Endodermal cell (in vitro differentiated cells): ENCODE measurements at regions not wholly inside any gene's neighbourhood (a gene's known extent, or its start where the extent isn't known, plus 50 kb on each side); places are given as distances from the start of the nearest gene placed in this dataset.

Source experiments
- DNase-seq: peaks from one replicate; pipeline ENCODE4 v3.0.0-alpha.2; 2017
- H3K27ac ChIP-seq: 2 replicates; pipeline ENCODE4 v1.5.1; 2013; ENCODE audit warnings: mild to moderate bottlenecking, low read depth, low read length, moderate library complexity
- H3K27me3 ChIP-seq: 2 replicates; pipeline ENCODE4 v1.6.1; 2013; ENCODE audit warnings: mild to moderate bottlenecking, low read length, moderate library complexity; ENCODE audit not compliant: insufficient read depth, control insufficient read depth, poor library complexity, severe bottlenecking
- H3K36me3 ChIP-seq: 2 replicates; pipeline ENCODE4 v1.7.0; 2013; ENCODE audit warnings: mild to moderate bottlenecking, low read length, moderate library complexity; ENCODE audit not compliant: control insufficient read depth, insufficient read depth
- H3K4me1 ChIP-seq: one replicate; pipeline ENCODE4 v1.7.0; 2013; ENCODE audit warnings: low read length; ENCODE audit not compliant: control insufficient read depth, insufficient read depth
- H3K4me3 ChIP-seq: 2 replicates; pipeline ENCODE4 v1.5.1; 2013; ENCODE audit warnings: mild to moderate bottlenecking, low read length, moderate library complexity
- H3K9ac ChIP-seq: 2 replicates; pipeline ENCODE4 v1.6.1; 2013; ENCODE audit warnings: mild to moderate bottlenecking, low read length, moderate library complexity; ENCODE audit not compliant: poor library complexity, severe bottlenecking; ENCODE audit errors: extremely low read depth
- H3K9me3 ChIP-seq: 2 replicates; pipeline ENCODE4 v1.6.1; 2013; ENCODE audit warnings: mild to moderate bottlenecking, low read length, moderate library complexity; ENCODE audit not compliant: control insufficient read depth
- H3K27ac Mint-ChIP-seq: 2 replicates; pipeline ENCODE4 v1.8.0; 2020; ENCODE audit warnings: mixed read lengths
- H3K27me3 Mint-ChIP-seq: 2 replicates; pipeline ENCODE4 v1.8.0; 2021; ENCODE audit warnings: mild to moderate bottlenecking, mixed read lengths; ENCODE audit not compliant: insufficient read depth
- H3K36me3 Mint-ChIP-seq: 2 replicates; pipeline ENCODE4 v1.8.0; 2020; ENCODE audit warnings: low read depth, mixed read lengths
- H3K4me1 Mint-ChIP-seq: 2 replicates; pipeline ENCODE4 v1.8.0; 2020; ENCODE audit warnings: mixed read lengths
- H3K4me3 Mint-ChIP-seq: 2 replicates; pipeline ENCODE4 v1.8.0; 2020; ENCODE audit warnings: mild to moderate bottlenecking, moderate library complexity, mixed read lengths
- H3K9me3 Mint-ChIP-seq: 2 replicates; pipeline ENCODE4 v1.8.0; 2020; ENCODE audit warnings: mild to moderate bottlenecking, mixed read lengths
- WGBS, 2 experiments: methylation state at CpG; one replicate each; pipeline versions ENCODE4 v1.1.5 to v1.1.7; 2013; ENCODE audit warnings: missing lambda C conversion rate in 2 of 2, mixed read lengths in 1 of 2; ENCODE audit not compliant: insufficient coverage in 1 of 2, insufficient read length in 1 of 2; 5-methylcytosine and 5-hydroxymethylcytosine counted together
- TF ChIP-seq, protein P1 (sequence below): fragments of 200-600 bp; sonication (generic); conservative IDR thresholded peaks from 2 replicates; pipeline ENCODE4 v1.5.0; 2021; ENCODE audit warnings: antibody characterized with exemption, mild to moderate bottlenecking

DNA sequence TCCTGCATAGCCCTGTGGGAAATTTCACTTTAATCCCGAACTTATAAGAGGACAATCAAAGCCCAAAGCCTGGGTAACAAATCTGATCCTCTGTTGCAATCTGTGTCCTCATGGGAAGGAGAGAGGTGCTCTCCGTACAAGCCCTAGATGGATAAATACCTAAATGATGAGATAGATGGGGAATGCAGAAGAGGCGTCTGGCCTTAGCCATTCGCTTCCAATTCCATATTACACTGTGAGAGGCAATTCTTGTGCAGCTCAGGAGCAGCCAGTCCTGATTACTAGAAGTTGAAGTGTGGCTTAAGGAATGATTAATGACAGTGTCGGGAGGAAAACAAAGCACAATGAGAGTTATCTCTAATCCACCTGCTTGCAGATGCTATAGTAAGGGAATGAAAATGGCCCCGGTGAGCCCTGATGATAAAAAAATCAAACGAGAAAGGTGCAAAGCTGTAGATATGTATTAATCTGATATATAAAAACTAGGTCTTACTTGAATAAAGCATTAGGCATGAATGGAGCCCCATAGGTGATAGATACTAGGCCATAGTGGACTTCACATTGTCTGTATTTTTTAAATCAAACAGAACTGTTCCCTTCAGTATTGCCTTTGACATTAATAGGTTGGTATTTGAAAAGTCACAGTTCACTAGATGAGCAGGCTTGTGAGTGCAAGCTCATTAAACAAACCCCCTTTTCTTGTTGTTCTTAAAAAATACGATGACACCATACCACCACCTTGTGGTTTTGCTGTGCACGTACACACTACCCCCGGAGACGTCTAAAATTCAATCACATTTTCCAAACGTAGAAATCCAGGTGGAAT lies 54.2 kb upstream of the TMCO5A start:
- H3K27ac ChIP-seq: no peak overlapping the region
- Mint-ChIP-seq H3K36me3 (no peaks in the 10 kb centered on the region), H3K27me3 (no peaks in the 10 kb centered on the region), H3K4me1 (peaks cover 17% of the 10 kb centered on the region), H3K4me3 (no peak overlapping the region), H3K9me3 (no peaks in the 10 kb centered on the region), H3K27ac (peak overlapping the region; percentile 3)
- WGBS, 2 experiments: 46 to 76% methylated on average over 5 to 11 of the region's 12 CpGs
- TF ChIP-seq, protein P1, sequence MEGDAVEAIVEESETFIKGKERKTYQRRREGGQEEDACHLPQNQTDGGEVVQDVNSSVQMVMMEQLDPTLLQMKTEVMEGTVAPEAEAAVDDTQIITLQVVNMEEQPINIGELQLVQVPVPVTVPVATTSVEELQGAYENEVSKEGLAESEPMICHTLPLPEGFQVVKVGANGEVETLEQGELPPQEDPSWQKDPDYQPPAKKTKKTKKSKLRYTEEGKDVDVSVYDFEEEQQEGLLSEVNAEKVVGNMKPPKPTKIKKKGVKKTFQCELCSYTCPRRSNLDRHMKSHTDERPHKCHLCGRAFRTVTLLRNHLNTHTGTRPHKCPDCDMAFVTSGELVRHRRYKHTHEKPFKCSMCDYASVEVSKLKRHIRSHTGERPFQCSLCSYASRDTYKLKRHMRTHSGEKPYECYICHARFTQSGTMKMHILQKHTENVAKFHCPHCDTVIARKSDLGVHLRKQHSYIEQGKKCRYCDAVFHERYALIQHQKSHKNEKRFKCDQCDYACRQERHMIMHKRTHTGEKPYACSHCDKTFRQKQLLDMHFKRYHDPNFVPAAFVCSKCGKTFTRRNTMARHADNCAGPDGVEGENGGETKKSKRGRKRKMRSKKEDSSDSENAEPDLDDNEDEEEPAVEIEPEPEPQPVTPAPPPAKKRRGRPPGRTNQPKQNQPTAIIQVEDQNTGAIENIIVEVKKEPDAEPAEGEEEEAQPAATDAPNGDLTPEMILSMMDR: peak; percentile 93
- no peaks in the 10 kb centered on the region for H3K9me3 ChIP-seq
- no peak overlapping the region for H3K4me3 ChIP-seq
- H3K4me1 ChIP-seq: peaks cover 12% of the 10 kb centered on the region
- no peaks in the 10 kb centered on the region for H3K27me3 ChIP-seq
- no peaks in the 10 kb centered on the region for H3K36me3 ChIP-seq
- no peak overlapping the region for H3K9ac ChIP-seq
- DNase-seq: peak; percentile 60

DNA sequence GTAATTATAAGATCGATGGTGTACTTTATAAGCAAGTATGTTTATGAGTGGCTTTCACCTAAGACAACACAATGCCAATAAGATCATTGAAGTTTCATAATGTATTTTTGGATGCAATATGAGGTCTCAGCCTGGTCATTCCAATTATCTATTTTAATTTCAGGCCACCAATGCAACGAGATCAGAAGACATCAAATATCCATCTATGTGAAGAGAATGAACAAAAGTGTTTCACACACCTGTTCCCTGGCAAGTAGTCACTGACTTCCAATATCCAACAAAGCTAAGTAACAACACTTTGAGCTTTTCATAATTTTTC lies 53.6 kb upstream of the TMCO5A start:
- Histone ChIP-seq H3K4me3 (no peak overlapping the region), H3K27ac (no peak overlapping the region), H3K9ac (no peak overlapping the region), H3K36me3 (no peaks in the 10 kb centered on the region), H3K9me3 (no peaks in the 10 kb centered on the region), H3K27me3 (no peaks in the 10 kb centered on the region), H3K4me1 (peaks cover 12% of the 10 kb centered on the region)
- TF ChIP-seq, protein P1: no peak
- Mint-ChIP-seq H3K36me3 (no peaks in the 10 kb centered on the region), H3K27ac (no peak overlapping the region), H3K9me3 (no peaks in the 10 kb centered on the region), H3K27me3 (no peaks in the 10 kb centered on the region), H3K4me3 (no peak overlapping the region), H3K4me1 (peaks cover 17% of the 10 kb centered on the region)
- WGBS, 2 experiments: 69% methylated on average over 2 of the region's 2 CpGs; no CpG with 5 or more reads in 1 of the 2 experiments
- no peak for DNase-seq

DNA sequence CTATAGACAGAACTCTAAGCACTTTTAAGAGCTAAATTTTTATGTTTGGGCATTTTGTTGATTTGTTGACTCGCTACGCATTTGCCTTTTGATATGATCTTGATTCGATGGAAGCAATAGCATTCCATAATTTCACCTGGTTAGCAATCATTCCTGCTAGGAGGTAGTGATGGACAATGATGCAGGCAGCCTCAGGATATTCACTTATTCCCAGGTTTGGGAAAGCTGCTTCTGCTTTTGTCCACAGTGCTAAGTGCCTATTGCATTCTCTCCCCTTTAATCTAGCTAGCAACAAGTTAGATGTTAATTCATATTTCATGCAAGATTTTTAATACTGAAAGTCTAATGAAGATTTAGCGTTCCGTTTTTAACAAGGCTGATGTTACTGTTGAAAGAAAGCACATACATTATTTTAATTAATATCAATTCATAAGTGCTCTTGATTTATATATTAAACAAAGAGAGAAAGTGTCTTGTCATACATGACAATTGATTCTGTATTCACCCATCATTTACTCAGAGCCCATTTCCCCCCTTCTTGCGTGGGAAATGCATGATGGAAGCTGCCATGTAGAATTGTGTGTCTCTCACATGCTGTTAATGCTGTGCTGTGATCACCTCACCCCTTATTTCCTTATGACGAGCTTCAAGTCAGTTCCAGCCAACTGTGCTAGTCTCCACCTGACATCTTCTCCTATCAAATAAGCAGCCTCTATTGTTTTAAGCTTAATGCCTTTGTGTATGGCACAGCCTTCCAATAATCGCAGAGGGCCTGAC lies 53.0 kb upstream of the TMCO5A start:
- Mint-ChIP-seq H3K9me3 (no peaks in the 10 kb centered on the region), H3K4me1 (peaks cover 17% of the 10 kb centered on the region)
- 92 to 93% methylated on average over 2 to 7 of the region's 8 CpGs for WGBS, 2 experiments

More for the DNA sequence above, 53.0 kb upstream of the TMCO5A start:
- Mint-ChIP-seq H3K4me3 (no peak overlapping the region), H3K36me3 (no peaks in the 10 kb centered on the region), H3K27me3 (no peaks in the 10 kb centered on the region), H3K27ac (no peak overlapping the region)
- Histone ChIP-seq H3K27ac (no peak overlapping the region), H3K4me3 (no peak overlapping the region), H3K4me1 (peaks cover 12% of the 10 kb centered on the region), H3K27me3 (no peaks in the 10 kb centered on the region), H3K36me3 (no peaks in the 10 kb centered on the region), H3K9ac (no peak overlapping the region), H3K9me3 (no peaks in the 10 kb centered on the region)
- DNase-seq: no peak
- TF ChIP-seq, protein P1: no peak
